AG04450 (cell line): ENCODE measurements at regions not wholly inside any gene's neighbourhood (a gene's known extent, or its start where the extent isn't known, plus 50 kb on each side); places are given as distances from the start of the nearest gene placed in this dataset.
"Not testable (repeated sequence)": the region's sequence is repeated elsewhere in the genome, so short reads cannot be mapped to it uniquely, and the experiment has no call there.

Experiments used
- CTCF ChIA-PET: fragments of 300-600, 350-600 bp; formaldehyde crosslinking; extraction: SDS; loops from one replicate; lab custom pipeline; 2022; ENCODE audit warnings: antibody characterized with exemption, inconsistent platforms; lab: Charles Lee
- POLR2A ChIA-PET: fragments of 350-600 bp; formaldehyde crosslinking; extraction: SDS; loops from one replicate; lab custom pipeline; 2021; ENCODE audit warnings: antibody characterized with exemption, inconsistent platforms; lab: Yijun Ruan, JAX
- DNase-seq: peaks from one replicate; pipeline ENCODE4 v3.0.0-alpha.2; 2011; ENCODE audit warnings: low read depth, low spot score
- H3K27ac ChIP-seq: one replicate; pipeline ENCODE4 v1.5.1; 2012; ENCODE audit warnings: low read depth, low read length, control low read depth
- H3K27me3 ChIP-seq: one replicate; pipeline ENCODE4 v1.6.0; 2012; ENCODE audit warnings: low read length; ENCODE audit not compliant: control insufficient read depth, insufficient read depth
- H3K4me3 ChIP-seq: 2 replicates; pipeline ENCODE4 v1.5.1; 2011; ENCODE audit warnings: mild to moderate bottlenecking, low read depth, low read length, control low read depth
- H3K9me3 ChIP-seq: 2 replicates; pipeline ENCODE4 v1.5.1; 2012; ENCODE audit warnings: low read length; ENCODE audit not compliant: control insufficient read depth, insufficient read depth
- TF ChIP-seq, protein P1 (sequence below): IDR thresholded peaks from 2 replicates; pipeline ENCODE4 v1.5.1; 2011; ENCODE audit warnings: low read depth, low read length, control low read depth, inconsistent platforms

DNA sequence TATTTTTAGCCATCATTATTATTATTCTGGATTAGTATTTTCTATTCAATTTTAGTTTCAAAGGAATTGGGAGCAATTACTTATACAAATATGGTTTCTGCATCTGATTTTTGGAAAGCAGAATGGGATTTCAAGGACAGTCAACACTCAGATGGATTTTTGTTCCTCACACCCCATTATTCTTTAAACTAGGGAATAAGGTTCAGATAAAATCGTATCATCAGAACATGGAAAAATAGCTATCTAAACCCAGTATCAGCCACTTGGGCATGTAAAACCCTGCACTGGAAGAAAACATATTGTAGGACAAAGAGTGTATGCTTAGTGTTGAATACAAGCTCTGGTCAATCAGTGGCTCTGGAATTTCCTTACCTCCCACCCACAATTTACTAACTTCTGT lies 452.5 kb downstream of the ZNF516 start:
- Histone ChIP-seq H3K4me3 (no peak overlapping the region), H3K9me3 (no peaks in the 10 kb centered on the region; the same call in 1 of the 2 replicates), H3K27me3 (no peaks in the 10 kb centered on the region), H3K27ac (no peak overlapping the region)
- ChIA-PET POLR2A (no interaction called here), CTCF (no interaction called here)
- TF ChIP-seq, protein P1, sequence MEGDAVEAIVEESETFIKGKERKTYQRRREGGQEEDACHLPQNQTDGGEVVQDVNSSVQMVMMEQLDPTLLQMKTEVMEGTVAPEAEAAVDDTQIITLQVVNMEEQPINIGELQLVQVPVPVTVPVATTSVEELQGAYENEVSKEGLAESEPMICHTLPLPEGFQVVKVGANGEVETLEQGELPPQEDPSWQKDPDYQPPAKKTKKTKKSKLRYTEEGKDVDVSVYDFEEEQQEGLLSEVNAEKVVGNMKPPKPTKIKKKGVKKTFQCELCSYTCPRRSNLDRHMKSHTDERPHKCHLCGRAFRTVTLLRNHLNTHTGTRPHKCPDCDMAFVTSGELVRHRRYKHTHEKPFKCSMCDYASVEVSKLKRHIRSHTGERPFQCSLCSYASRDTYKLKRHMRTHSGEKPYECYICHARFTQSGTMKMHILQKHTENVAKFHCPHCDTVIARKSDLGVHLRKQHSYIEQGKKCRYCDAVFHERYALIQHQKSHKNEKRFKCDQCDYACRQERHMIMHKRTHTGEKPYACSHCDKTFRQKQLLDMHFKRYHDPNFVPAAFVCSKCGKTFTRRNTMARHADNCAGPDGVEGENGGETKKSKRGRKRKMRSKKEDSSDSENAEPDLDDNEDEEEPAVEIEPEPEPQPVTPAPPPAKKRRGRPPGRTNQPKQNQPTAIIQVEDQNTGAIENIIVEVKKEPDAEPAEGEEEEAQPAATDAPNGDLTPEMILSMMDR = no peak
- no peak for DNase-seq

DNA sequence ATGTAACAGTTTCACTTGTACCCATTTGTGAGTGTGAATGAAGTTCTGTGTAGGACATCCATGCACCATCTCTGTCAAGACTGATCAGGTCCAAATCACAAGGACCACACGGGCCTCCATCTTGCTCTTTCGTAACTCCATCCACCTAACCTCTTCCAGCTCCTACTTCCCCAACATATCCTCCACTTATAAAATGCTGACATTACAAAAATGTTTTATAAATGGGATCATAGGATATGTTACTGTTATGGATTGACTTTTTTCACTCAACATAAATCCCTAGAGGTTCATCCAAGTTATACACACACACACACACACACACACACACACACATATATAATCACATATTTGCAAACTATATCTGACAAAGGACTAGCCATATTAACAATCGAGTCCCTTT lies 476.8 kb downstream of the ZNF516 start:
- TF ChIP-seq, protein P1 = no peak
- Histone ChIP-seq H3K4me3 (no peak overlapping the region), H3K27me3 (no peaks in the 10 kb centered on the region), H3K27ac (no peak overlapping the region), H3K9me3 (peaks cover 11% of the 10 kb centered on the region)
- ChIA-PET POLR2A (no interaction called here), CTCF (no interaction called here)
- DNase-seq = no peak

DNA sequence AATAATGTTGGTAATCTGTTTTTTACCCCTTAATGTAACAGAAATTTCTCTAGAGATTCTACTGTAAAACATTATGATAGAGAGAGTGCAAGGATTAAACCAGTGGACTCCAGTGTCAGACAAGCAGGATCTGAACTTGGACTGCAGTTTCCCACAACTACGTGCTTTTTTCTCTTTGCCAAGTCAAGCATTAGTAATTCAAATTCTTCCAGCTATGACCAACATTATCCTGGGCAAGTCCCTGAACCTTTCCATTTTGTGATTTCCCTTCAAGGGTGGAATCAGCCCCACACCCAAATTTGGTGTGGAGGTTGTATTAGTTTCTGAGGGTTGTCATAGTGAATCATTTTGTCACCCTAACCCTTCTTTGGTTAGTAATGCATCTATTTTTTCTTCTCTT lies 482.0 kb downstream of the ZNF516 start:
- Histone ChIP-seq H3K27ac (no peak overlapping the region), H3K4me3 (no peak overlapping the region), H3K27me3 (no peaks in the 10 kb centered on the region), H3K9me3 (peaks cover 19% of the 10 kb centered on the region)
- POLR2A ChIA-PET = no interaction called here
- CTCF ChIA-PET = no interaction called here
- TF ChIP-seq, protein P1 = no peak
- no peak for DNase-seq

DNA sequence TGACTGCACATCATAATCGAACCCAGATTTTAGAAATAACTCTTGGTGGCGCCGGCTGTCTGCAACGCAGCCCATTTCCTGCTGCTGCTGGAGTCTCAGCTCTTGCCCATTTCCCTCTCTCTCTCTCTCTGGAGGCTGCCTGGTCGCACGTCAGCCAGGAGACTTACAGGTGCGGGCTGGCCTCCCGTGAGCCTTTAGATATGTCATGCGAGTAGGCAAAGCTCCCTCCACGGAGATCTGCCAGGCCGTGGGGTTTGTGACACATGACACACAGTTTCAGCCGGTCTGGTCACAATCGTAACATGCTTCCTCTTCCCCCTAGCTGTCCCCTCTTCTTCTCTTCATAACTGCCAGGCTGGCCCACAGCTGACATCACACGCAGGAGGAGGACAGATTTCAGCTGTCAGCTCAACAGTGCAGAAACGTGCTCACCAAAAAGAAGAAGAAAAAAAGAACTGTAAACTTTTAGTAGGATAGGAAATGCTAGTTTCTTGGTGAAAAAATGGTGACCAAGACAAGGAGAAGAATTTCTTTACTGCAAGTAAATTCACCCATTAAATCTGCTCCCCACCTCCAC lies 489.3 kb downstream of the ZNF516 start:
- Histone ChIP-seq H3K27me3 (no peaks in the 10 kb centered on the region), H3K9me3 (peaks cover 24% of the 10 kb centered on the region), H3K4me3 (no peak overlapping the region), H3K27ac (no peak overlapping the region)
- CTCF ChIA-PET = no interaction called here
- TF ChIP-seq, protein P1 = no peak
- POLR2A ChIA-PET = no interaction called here
- no peak for DNase-seq

DNA sequence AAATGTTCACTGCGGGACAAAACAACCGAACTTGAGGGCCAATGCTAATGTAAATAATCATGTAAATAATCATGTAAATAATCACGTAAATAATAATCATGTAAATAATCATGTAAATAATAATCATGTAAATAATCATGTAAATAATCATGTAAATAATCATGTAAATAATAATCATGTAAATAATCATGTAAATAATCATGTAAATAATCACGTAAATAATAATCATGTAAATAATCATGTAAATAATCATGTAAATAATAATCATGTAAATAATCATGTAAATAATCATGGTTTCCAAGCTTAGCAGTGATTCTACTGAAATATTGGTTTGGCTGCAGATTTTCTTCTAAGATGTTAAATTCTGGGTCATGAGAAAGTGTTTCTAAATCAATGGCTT lies 507.1 kb downstream of the ZNF516 start:
- DNase-seq, H3K27ac ChIP-seq, H3K4me3 ChIP-seq, POLR2A ChIA-PET, H3K27me3 ChIP-seq, CTCF ChIA-PET: not testable (repeated sequence)
- peaks cover 21% of the 10 kb centered on the region for H3K9me3 ChIP-seq
